ENCODE measurements at regions not wholly inside any gene's neighbourhood (a gene's known extent, or its start where the extent isn't known, plus 50 kb on each side); places are given as distances from the start of the nearest gene placed in this dataset.

GRCh38 chr5:2960294-2960693 lies 208.8 kb upstream of the IRX2 start:
- ChIA-PET CTCF (no interaction called here), POLR2A (no interaction called here)
- FAIRE-seq = no peak

GRCh38 chr5:2958976-2959375 lies 207.5 kb upstream of the IRX2 start:
- Histone ChIP-seq H3K27ac (no peak overlapping the region), H3K4me3 (no peak overlapping the region), H3K4me1 (no peaks in the 10 kb centered on the region), H3K9me3 (no peaks in the 10 kb centered on the region), H3K4me2 (no peak overlapping the region)
- no peak for TF ChIP-seq TP53 (CRISPR knock-in tag; IDR thresholded peaks at IDR 0.05)
- TF ChIP-seq CEBPB (IDR thresholded peaks at IDR 0.05) = no peak
- no peak for TF ChIP-seq GATA3 (IDR thresholded peaks at IDR 0.05; ENCODE audit: borderline replicate concordance)
- FAIRE-seq = no peak
- CTCF ChIA-PET = no interaction called here
- ATAC-seq = no peak
- POLR2A ChIA-PET = no interaction called here
- DNase-seq (ENCODE audit: low read depth in 1 of 2, low spot score in 1 of 2) = no peak
- 3% methylated on average over 2 of the region's 2 CpGs for WGBS (ENCODE audit: missing lambda C conversion rate)

More at GRCh38 chr5:2960294-2960693, 208.8 kb upstream of the IRX2 start:
- 0% methylated on average over 2 of the region's 2 CpGs for WGBS (ENCODE audit: missing lambda C conversion rate)
- H3K4me3 ChIP-seq = no peak overlapping the region
- H3K27ac ChIP-seq = no peak overlapping the region
- no peak overlapping the region for H3K4me2 ChIP-seq
- no peak for TF ChIP-seq E2F6 (IDR thresholded peaks at IDR 0.05; ENCODE audit: borderline replicate concordance, low read depth)
- TF ChIP-seq NR3C1 (IDR thresholded peaks at IDR 0.05) = no peak
- no peak for TF ChIP-seq ZC3H11A (IDR thresholded peaks at IDR 0.05)
- TF ChIP-seq TP53 (CRISPR knock-in tag; IDR thresholded peaks at IDR 0.05) = no peak
- TF ChIP-seq RAD21 (conservative IDR thresholded peaks at IDR 0.05 in 1 of 2, IDR thresholded peaks at IDR 0.05 in 1 of 2) = no peak
- no peak for TF ChIP-seq GATA3 (IDR thresholded peaks at IDR 0.05; ENCODE audit: borderline replicate concordance)
- TF ChIP-seq ELK1 (IDR thresholded peaks at IDR 0.05; ENCODE audit: low read depth, low read length) = no peak
- no peak for TF ChIP-seq HDAC2 (IDR thresholded peaks at IDR 0.05)
- TF ChIP-seq EHF (CRISPR knock-in tag; IDR thresholded peaks at IDR 0.05) = no peak
- no peak for TF ChIP-seq ATOH8 (CRISPR knock-in tag; IDR thresholded peaks at IDR 0.05; ENCODE audit: low read depth)
- no peak for TF ChIP-seq FOXS1 (CRISPR knock-in tag; IDR thresholded peaks at IDR 0.05)
- TF ChIP-seq FOSB (CRISPR knock-in tag; IDR thresholded peaks at IDR 0.05) = no peak
- no peak for TF ChIP-seq HOXB13 (CRISPR knock-in tag; IDR thresholded peaks at IDR 0.05; ENCODE audit: low read depth)
- TF ChIP-seq HOXA7 (CRISPR knock-in tag; IDR thresholded peaks at IDR 0.05) = no peak
- no peak for TF ChIP-seq BHLHE40 (IDR thresholded peaks at IDR 0.05; ENCODE audit: low read depth, low read length)
- TF ChIP-seq HEYL (CRISPR knock-in tag; IDR thresholded peaks at IDR 0.05) = no peak
- DNase-seq (ENCODE audit: low read depth in 1 of 2, low spot score in 1 of 2) (no peak), ATAC-seq (no peak)
- 0 out of 3 replicates have a peak, but pooled peaks cover 2% of the 10 kb centered on the region for H3K9me3 ChIP-seq
- no peaks in the 10 kb centered on the region for H3K4me1 ChIP-seq

GRCh38 chr5:2948875-2949274 lies 197.4 kb upstream of the IRX2 start:
- DNase-seq (ENCODE audit: low read depth in 1 of 2, low spot score in 1 of 2) (no peak), ATAC-seq (no peak), FAIRE-seq (no peak)
- H3K4me1 ChIP-seq = no peaks in the 10 kb centered on the region
- 2% methylated on average over 3 of the region's 3 CpGs for WGBS (ENCODE audit: missing lambda C conversion rate)
- ChIA-PET POLR2A (no interaction called here), CTCF (no interaction called here)
- H3K27ac ChIP-seq = no peak overlapping the region
- no peak overlapping the region for H3K4me3 ChIP-seq
- TF ChIP-seq ZC3H11A (IDR thresholded peaks at IDR 0.05) (no peak), HES2 (IDR thresholded peaks at IDR 0.05) (no peak), ELK1 (IDR thresholded peaks at IDR 0.05; ENCODE audit: low read depth, low read length) (no peak), FOSB (CRISPR knock-in tag; IDR thresholded peaks at IDR 0.05) (no peak), EHF (CRISPR knock-in tag; IDR thresholded peaks at IDR 0.05) (no peak), BCL3 (IDR thresholded peaks at IDR 0.05) (no peak), HOXA7 (CRISPR knock-in tag; IDR thresholded peaks at IDR 0.05) (no peak), KDM1A (IDR thresholded peaks at IDR 0.05; ENCODE audit: low read depth) (no peak)
- H3K9me3 ChIP-seq = no peaks in the 10 kb centered on the region
- H3K4me2 ChIP-seq = no peak overlapping the region

Measured in A549 (cell line).